ENCODE measurements at regions not wholly inside any gene's neighbourhood (a gene's known extent, or its start where the extent isn't known, plus 50 kb on each side); places are given as distances from the start of the nearest gene placed in this dataset.

- TF ChIP-seq CTCF (IDR thresholded peaks at IDR 0.05), result no peak
- no peak for TF ChIP-seq POLR2AphosphoS5 (IDR thresholded peaks at IDR 0.05)
Measured at GRCh38 chr10:130844310-130844709, 467.2 kb downstream of the TCERG1L start.
